GM13976 (cell line): ENCODE measurements at regions not wholly inside any gene's neighbourhood (a gene's known extent, or its start where the extent isn't known, plus 50 kb on each side); places are given as distances from the start of the nearest gene placed in this dataset.

Experiments
- DNase-seq: peaks from one replicate; pipeline ENCODE4 v3.0.0; 2012; ENCODE audit warnings: low spot score
- CTCF ChIP-seq: IDR thresholded peaks from 2 replicates; pipeline ENCODE4 v1.5.1; 2012; ENCODE audit warnings: borderline replicate concordance, mild to moderate bottlenecking; ENCODE audit not compliant: insufficient read depth; ENCODE audit errors: extremely low read depth, missing control alignments, control extremely low read depth
- in situ Hi-C: fragments of 300-500 bp; cut with MboI; formaldehyde crosslinking; loops from one replicate; pipeline ENCODE4 v1.12.0; 2022; ENCODE audit warnings: low sequenced_read_pairs, mixed read lengths, inconsistent platforms; ENCODE audit not compliant: unreplicated experiment

GRCh38 chr2:239905884-239906654, 119.1 kb downstream of the NDUFA10 start:
- no peak for TF ChIP-seq CTCF
- no peak for DNase-seq
- in situ Hi-C loops: no loop called here

GRCh38 chr2:239905306-239905705, 119.8 kb downstream of the NDUFA10 start:
- in situ Hi-C loops: no loop called here
- TF ChIP-seq CTCF: no peak
- no peak for DNase-seq

GRCh38 chr2:239904496-239904895, 120.6 kb downstream of the NDUFA10 start:
- in situ Hi-C loops: no loop called here
- DNase-seq: no peak
- TF ChIP-seq CTCF: no peak

GRCh38 chr2:239903803-239904202, 121.3 kb downstream of the NDUFA10 start:
- no peak for TF ChIP-seq CTCF
- in situ Hi-C loops: no loop called here
- no peak for DNase-seq

- no peak for TF ChIP-seq CTCF
- in situ Hi-C loops: no loop called here
- DNase-seq: no peak
Observed at GRCh38 chr2:239903210-239903609, 121.9 kb downstream of the NDUFA10 start.

GRCh38 chr2:239902749-239903201, 122.4 kb downstream of the NDUFA10 start:
- DNase-seq: no peak
- TF ChIP-seq CTCF: no peak
- in situ Hi-C loops: no loop called here
